GM20000 (cell line): ENCODE measurements at regions not wholly inside any gene's neighbourhood (a gene's known extent, or its start where the extent isn't known, plus 50 kb on each side); places are given as distances from the start of the nearest gene placed in this dataset.

Source experiments
- DNase-seq: peaks from one replicate; pipeline ENCODE4 v3.0.0; 2012; ENCODE audit warnings: low spot score
- CTCF ChIP-seq: IDR thresholded peaks from 2 replicates; pipeline ENCODE4 v1.5.1; 2012; ENCODE audit warnings: mild to moderate bottlenecking, control low read depth; ENCODE audit errors: extremely low read depth, missing control alignments

GRCh38 chr12:30858471-30858870 is 68.1 kb upstream of the TSPAN11 start:
- no peak for DNase-seq
- TF ChIP-seq CTCF: no peak

- no peak for DNase-seq
- no peak for TF ChIP-seq CTCF
These were observed 72.9 kb upstream of the TSPAN11 start for GRCh38 chr12:30853561-30854133.

GRCh38 chr12:30850684-30851083 is 75.9 kb upstream of the TSPAN11 start:
- no peak for DNase-seq
- TF ChIP-seq CTCF: no peak

- DNase-seq: no peak
- peak; percentile 40 for TF ChIP-seq CTCF
These were observed 79.3 kb upstream of the TSPAN11 start for GRCh38 chr12:30847259-30847658.

- no peak for TF ChIP-seq CTCF
- DNase-seq: no peak
These were observed 79.8 kb upstream of the TSPAN11 start for GRCh38 chr12:30846776-30847175.

GRCh38 chr12:30845676-30846075 is 80.9 kb upstream of the TSPAN11 start:
- no peak for TF ChIP-seq CTCF
- DNase-seq: no peak

- no peak for TF ChIP-seq CTCF
- no peak for DNase-seq
These were observed 83.3 kb upstream of the TSPAN11 start for GRCh38 chr12:30843211-30843610.

- no peak for DNase-seq
- TF ChIP-seq CTCF: no peak
These were observed 85.8 kb upstream of the TSPAN11 start for GRCh38 chr12:30840715-30841114.
